Muscle layer of colon (tissue), 2 donors: ENCODE measurements at regions not wholly inside any gene's neighbourhood (a gene's known extent, or its start where the extent isn't known, plus 50 kb on each side); places are given as distances from the start of the nearest gene placed in this dataset.

Experiments
- H3K27ac ChIP-seq: one replicate; pipeline ENCODE4 v1.7.0; 2013; ENCODE audit warnings: low read depth, mild to moderate bottlenecking, low read length, moderate library complexity
- H3K27me3 ChIP-seq, 2 donors: one replicate each; pipeline ENCODE4 v1.7.0; 2013; ENCODE audit warnings: low read length in 2 of 2, mild to moderate bottlenecking in 2 of 2; ENCODE audit not compliant: insufficient read depth in 2 of 2, control insufficient read depth in 1 of 2
- H3K36me3 ChIP-seq: one replicate; pipeline ENCODE4 v1.7.0; 2013; ENCODE audit warnings: mild to moderate bottlenecking, low read length; ENCODE audit not compliant: insufficient read depth
- H3K4me1 ChIP-seq: one replicate; pipeline ENCODE4 v1.7.0; 2013; ENCODE audit warnings: mild to moderate bottlenecking, low read length; ENCODE audit not compliant: insufficient read depth
- H3K4me3 ChIP-seq, 2 donors: one replicate each; pipeline ENCODE4 v1.7.0; 2013; ENCODE audit warnings: low read length in 2 of 2, low read depth in 1 of 2, mild to moderate bottlenecking in 1 of 2, moderate library complexity in 1 of 2
- H3K9ac ChIP-seq: one replicate; pipeline ENCODE4 v1.7.0; 2013; ENCODE audit warnings: low read length
- H3K9me3 ChIP-seq: one replicate; pipeline ENCODE4 v1.7.0; 2013; ENCODE audit warnings: mild to moderate bottlenecking, low read length
- donor health status: abdominal sarcoma.
- donor health status: Adenocarcinoma of cecum.

- Histone ChIP-seq H3K9ac (no peak overlapping the region), H3K4me1 (no peaks in the 10 kb centered on the region), H3K36me3 (no peaks in the 10 kb centered on the region), H3K27me3 (no peaks in the 10 kb centered on the region), H3K9me3 (no peaks in the 10 kb centered on the region), H3K4me3 (no peak overlapping the region), H3K27ac (no peak overlapping the region)
These were observed 474.2 kb downstream of the MED10 start for GRCh38 chr5:5904113-5904512.

DNA sequence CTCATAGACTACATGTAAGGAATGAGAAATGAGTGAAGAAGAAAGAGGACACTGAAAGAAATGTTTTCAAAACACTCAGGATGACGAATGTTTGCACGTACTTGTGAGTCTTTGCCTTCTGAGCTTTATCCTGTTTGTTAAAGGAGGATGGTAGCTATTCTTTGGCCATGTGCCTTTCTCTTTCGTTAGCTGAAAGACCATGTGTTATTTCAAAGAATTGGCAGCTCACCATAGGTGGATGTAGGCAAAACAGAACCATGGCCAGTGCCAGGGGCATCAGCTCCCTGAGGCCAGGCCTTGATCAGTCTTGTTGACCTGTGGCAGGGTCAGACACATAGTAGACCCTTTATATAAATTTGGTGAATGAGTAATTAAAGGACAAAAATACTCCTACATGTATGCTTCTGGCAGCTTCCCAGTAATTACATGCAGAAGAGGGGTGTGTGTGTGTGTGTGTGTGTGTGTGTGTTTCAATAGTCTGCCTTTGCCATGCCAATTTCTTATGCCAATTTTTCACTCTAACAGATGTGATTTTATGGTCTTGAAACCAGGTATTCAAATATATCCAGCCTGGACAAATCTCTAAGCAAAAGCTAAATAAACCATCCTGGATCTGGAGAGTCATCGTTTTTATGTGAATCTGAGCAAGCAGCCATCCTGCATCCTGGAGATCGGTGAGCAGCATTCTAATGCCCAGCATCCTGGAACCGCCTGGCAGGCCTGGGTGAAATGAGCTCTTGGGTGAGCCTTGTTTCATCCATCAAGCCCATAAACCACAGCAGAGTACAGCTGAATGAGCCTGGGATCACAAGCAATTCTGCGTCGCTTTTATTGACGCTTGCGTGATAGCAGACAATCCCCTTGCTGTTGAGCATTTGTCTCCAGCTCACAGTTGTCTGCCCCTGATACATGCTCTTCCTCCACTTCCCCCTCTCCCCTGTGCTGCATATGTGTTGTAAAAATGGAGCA lies 475.4 kb downstream of the MED10 start:
- no peaks in the 10 kb centered on the region for H3K27me3 ChIP-seq
- H3K4me1 ChIP-seq, result no peaks in the 10 kb centered on the region
- no peaks in the 10 kb centered on the region for H3K36me3 ChIP-seq
- H3K4me3 ChIP-seq, result no peak overlapping the region
- H3K9me3 ChIP-seq, result no peaks in the 10 kb centered on the region
- H3K27ac ChIP-seq, result no peak overlapping the region
- no peak overlapping the region for H3K9ac ChIP-seq

GRCh38 chr5:5900350-5900749 lies 477.9 kb downstream of the ICE1 start:
- Histone ChIP-seq H3K4me1 (no peaks in the 10 kb centered on the region), H3K9me3 (no peaks in the 10 kb centered on the region), H3K9ac (no peak overlapping the region), H3K36me3 (no peaks in the 10 kb centered on the region), H3K27ac (no peak overlapping the region), H3K4me3 (no peak overlapping the region), H3K27me3 (no peaks in the 10 kb centered on the region)

DNA sequence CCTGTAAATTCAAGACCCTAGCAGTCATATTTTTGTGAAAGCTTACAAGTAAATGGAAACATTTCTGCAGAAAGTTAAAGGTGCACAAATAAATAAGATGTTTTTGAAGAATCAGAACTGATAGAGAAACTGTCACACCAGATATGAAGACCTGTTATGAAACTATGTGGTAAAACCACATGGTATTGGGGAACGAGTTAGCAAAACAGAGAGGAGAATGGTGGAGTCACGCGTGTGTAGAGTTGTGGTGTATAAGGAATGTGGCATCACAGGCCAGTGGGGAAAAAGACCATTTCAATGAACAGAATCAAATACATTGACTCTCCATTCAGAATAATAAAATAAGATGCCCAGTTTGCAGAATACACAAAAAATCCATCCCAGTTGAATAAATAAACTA lies 477.2 kb downstream of the ICE1 start:
- Histone ChIP-seq H3K9ac (no peak overlapping the region), H3K4me3 (no peak overlapping the region), H3K27me3 (no peaks in the 10 kb centered on the region), H3K9me3 (no peaks in the 10 kb centered on the region), H3K27ac (no peak overlapping the region), H3K36me3 (no peaks in the 10 kb centered on the region), H3K4me1 (no peaks in the 10 kb centered on the region)

GRCh38 chr5:5888284-5888683 lies 465.8 kb downstream of the ICE1 start:
- H3K27me3 ChIP-seq, result no peaks in the 10 kb centered on the region
- H3K4me3 ChIP-seq, result no peak overlapping the region
- no peaks in the 10 kb centered on the region for H3K36me3 ChIP-seq
- no peak overlapping the region for H3K27ac ChIP-seq
- H3K4me1 ChIP-seq, result no peaks in the 10 kb centered on the region
- no peak overlapping the region for H3K9ac ChIP-seq
- no peaks in the 10 kb centered on the region for H3K9me3 ChIP-seq

GRCh38 chr5:5887833-5888232 lies 465.4 kb downstream of the ICE1 start:
- Histone ChIP-seq H3K36me3 (no peaks in the 10 kb centered on the region), H3K9ac (no peak overlapping the region), H3K4me1 (no peaks in the 10 kb centered on the region), H3K4me3 (no peak overlapping the region), H3K9me3 (no peaks in the 10 kb centered on the region), H3K27ac (no peak overlapping the region), H3K27me3 (no peaks in the 10 kb centered on the region)

DNA sequence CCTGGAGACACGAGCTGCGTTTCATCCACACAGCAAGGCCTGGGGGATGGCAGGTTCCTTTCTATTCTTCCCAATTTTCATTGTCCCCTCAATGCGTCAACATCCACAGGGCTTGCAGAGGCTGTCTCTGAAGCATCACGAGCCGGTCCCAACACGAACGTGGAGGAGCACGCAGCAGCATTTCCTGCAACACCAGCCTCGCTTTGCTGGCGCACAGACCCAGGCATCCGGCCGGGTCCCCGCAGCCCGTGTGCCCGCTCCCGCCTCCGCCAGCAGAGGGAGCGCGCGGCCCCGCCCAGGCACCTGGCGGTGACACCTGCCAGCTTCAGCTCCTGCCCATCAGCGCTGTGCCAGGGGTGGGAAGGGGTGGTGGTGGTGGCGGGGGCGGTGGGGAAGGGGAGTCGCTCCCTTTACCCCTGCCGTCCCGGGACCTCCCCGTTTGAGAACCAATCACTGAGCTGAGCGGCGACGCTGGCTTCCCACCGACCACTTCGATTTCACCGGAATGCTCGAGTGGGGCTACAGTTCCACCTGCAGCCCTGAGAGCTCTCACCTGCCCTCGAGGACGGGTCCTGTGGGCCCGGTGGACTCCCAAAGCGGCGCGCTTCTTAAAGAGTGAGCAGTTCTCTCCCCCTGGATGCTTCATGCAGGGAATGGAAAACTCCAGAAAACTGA lies 464.5 kb downstream of the ICE1 start:
- H3K4me3 ChIP-seq, result no peak overlapping the region
- no peaks in the 10 kb centered on the region for H3K9me3 ChIP-seq
- H3K36me3 ChIP-seq, result no peaks in the 10 kb centered on the region
- H3K9ac ChIP-seq, result no peak overlapping the region
- no peaks in the 10 kb centered on the region for H3K4me1 ChIP-seq
- no peak overlapping the region for H3K27ac ChIP-seq
- no peaks in the 10 kb centered on the region for H3K27me3 ChIP-seq

GRCh38 chr5:5886353-5886752 lies 463.9 kb downstream of the ICE1 start:
- no peak overlapping the region for H3K9ac ChIP-seq
- no peaks in the 10 kb centered on the region for H3K4me1 ChIP-seq
- H3K9me3 ChIP-seq, result no peaks in the 10 kb centered on the region
- no peak overlapping the region for H3K27ac ChIP-seq
- H3K36me3 ChIP-seq, result no peaks in the 10 kb centered on the region
- H3K4me3 ChIP-seq, result no peak overlapping the region
- no peaks in the 10 kb centered on the region for H3K27me3 ChIP-seq

- no peak overlapping the region for H3K27ac ChIP-seq
- H3K36me3 ChIP-seq, result no peaks in the 10 kb centered on the region
- H3K4me1 ChIP-seq, result no peaks in the 10 kb centered on the region
- H3K9ac ChIP-seq, result no peak overlapping the region
- no peak overlapping the region for H3K4me3 ChIP-seq
- H3K9me3 ChIP-seq, result no peaks in the 10 kb centered on the region
- H3K27me3 ChIP-seq, result no peaks in the 10 kb centered on the region
These were observed 463.3 kb downstream of the ICE1 start for GRCh38 chr5:5885782-5886181.

GRCh38 chr5:5884593-5884992 lies 462.1 kb downstream of the ICE1 start:
- H3K9me3 ChIP-seq, result no peaks in the 10 kb centered on the region
- H3K27me3 ChIP-seq, result no peaks in the 10 kb centered on the region
- H3K36me3 ChIP-seq, result no peaks in the 10 kb centered on the region
- H3K9ac ChIP-seq, result no peak overlapping the region
- H3K4me1 ChIP-seq, result no peaks in the 10 kb centered on the region
- no peak overlapping the region for H3K27ac ChIP-seq
- H3K4me3 ChIP-seq, result no peak overlapping the region

- H3K9ac ChIP-seq, result no peak overlapping the region
- no peaks in the 10 kb centered on the region for H3K4me1 ChIP-seq
- H3K27ac ChIP-seq, result no peak overlapping the region
- H3K27me3 ChIP-seq, result peaks cover 0 to 4% of the 10 kb centered on the region in 2 donors
- no peak overlapping the region for H3K4me3 ChIP-seq
- no peaks in the 10 kb centered on the region for H3K9me3 ChIP-seq
- no peaks in the 10 kb centered on the region for H3K36me3 ChIP-seq
These were observed 461.1 kb downstream of the ICE1 start for GRCh38 chr5:5883562-5883961.
